ENCODE measurements at regions not wholly inside any gene's neighbourhood (a gene's known extent, or its start where the extent isn't known, plus 50 kb on each side); places are given as distances from the start of the nearest gene placed in this dataset.

- TF ChIP-seq EP300 (IDR thresholded peaks at IDR 0.05; ENCODE audit: borderline replicate concordance) (no peak), REST (IDR thresholded peaks at IDR 0.05; ENCODE audit: low read depth) (no peak), NFIC (IDR thresholded peaks at IDR 0.05) (no peak), TEAD4 (IDR thresholded peaks at IDR 0.05) (no peak), TAF1 (IDR thresholded peaks at IDR 0.05; ENCODE audit: low read depth) (no peak), RAD21 (IDR thresholded peaks at IDR 0.05; ENCODE audit: low read depth) (no peak), FOXM1 (IDR thresholded peaks at IDR 0.05; ENCODE audit: borderline replicate concordance, low read depth) (no peak), CEBPB (IDR thresholded peaks at IDR 0.05) (no peak), USF1 (IDR thresholded peaks at IDR 0.05) (no peak), EGR1 (IDR thresholded peaks at IDR 0.05) (no peak)
- TF ChIP-seq, protein P1, sequence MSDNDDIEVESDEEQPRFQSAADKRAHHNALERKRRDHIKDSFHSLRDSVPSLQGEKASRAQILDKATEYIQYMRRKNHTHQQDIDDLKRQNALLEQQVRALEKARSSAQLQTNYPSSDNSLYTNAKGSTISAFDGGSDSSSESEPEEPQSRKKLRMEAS (IDR thresholded peaks at IDR 0.05): no peak
Observed at GRCh38 chr2:198279026-198279425, 474.6 kb downstream of the PLCL1 start.

Data from Ishikawa (cell line).